Eye (tissue), 1 donor: ENCODE measurements at regions not wholly inside any gene's neighbourhood (a gene's known extent, or its start where the extent isn't known, plus 50 kb on each side); places are given as distances from the start of the nearest gene placed in this dataset.

Experiments
- DNase-seq: peaks from one replicate; pipeline ENCODE4 v3.0.0-alpha.2; 2015

DNA sequence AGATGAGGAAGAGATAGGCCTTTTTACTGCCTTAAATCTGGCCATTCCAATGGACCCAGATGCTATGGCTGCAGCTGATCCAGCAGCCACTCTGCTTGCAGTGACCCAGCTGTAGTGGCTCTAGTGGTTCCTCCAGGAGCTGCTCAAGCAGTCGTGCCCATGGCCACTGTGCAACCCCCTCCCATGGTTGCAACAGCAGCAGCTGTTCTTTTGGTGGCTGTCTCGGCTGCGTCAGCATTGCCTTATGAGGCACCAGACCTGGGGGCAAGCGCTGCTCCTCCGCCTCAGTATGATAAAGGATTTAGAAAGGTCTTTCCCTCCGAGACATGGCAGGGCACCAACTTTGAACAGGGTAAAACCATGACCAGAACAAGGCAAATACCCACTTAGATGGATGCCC lies 384.9 kb upstream of the DCC start:
- DNase-seq = no peak

DNA sequence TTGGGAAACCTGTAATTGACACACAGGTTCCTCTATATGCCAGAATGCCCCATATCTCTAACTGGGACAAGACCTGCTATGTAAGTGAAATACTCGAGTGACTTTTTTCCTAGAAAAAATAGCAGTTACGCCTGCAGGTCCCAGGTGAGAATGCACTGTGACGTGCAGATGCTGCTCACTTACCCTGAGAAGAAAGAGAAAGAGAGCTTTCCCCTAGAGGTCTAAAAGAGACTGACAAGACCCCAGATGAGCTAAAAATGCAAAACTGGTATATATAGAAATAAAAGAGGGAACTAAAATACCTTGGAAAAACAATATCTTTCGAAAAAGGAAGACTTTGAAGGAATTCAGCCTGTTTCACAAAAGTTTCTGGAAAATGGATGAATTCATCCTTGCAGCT lies 383.0 kb upstream of the DCC start:
- no peak for DNase-seq

DNA sequence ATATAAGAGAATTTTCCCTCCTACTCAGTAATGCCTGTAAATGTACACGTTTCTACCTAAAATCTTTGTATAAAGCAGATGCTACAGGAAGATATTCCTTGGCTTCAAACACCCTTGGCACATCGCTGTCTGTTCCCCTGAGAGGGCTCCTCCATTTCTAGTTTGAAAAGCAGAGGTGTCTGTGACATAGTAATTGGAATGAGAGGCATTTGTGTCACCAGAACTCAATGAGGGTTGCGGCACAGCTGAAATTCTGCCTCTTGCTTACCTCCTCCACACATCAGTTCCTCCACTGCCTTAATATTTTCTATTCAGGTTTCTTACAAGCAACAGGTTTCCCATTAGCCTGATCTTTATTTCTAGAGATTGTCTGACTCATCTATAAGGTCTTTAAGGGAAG lies 359.9 kb upstream of the DCC start:
- DNase-seq = no peak

DNA sequence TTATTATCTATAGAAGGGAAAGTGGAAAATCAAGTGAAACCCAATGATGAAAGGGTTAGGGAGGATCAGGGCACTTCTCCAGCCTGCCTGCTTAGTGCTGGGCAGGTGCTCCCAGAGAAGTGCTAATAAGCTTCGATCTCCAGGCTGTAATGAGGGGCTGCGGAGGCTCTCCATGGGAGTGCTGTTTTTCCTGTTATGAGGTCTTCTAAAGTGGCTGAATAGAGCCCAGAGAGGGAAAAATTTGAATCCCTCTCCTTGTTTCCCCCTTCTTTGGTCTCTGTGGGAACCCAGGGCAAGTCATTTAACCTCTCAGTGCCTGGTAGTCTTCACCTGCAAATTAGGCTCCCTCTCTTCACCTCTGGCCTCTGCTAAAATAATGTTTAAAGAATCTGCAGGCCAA lies 351.7 kb upstream of the DCC start:
- DNase-seq = no peak

DNA sequence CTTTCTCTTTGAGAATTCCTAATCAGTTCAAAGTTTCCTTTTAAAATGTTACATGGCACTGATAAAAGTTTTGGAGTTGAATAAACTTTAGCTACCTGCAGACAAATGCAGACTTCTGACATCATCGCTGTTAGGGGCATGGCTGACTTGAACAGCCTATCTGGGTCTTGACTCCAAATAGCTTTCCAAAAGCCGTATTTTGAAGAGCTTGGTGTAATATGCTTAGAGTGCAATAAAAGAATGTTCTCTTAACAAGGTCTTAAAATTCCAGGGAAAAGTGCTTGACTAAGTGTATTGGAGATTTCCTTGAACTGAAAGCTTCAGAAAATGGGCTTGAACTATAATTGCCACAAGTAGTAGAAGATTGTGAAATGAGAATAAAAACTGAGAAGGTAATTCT lies 342.9 kb upstream of the DCC start:
- DNase-seq = no peak

DNA sequence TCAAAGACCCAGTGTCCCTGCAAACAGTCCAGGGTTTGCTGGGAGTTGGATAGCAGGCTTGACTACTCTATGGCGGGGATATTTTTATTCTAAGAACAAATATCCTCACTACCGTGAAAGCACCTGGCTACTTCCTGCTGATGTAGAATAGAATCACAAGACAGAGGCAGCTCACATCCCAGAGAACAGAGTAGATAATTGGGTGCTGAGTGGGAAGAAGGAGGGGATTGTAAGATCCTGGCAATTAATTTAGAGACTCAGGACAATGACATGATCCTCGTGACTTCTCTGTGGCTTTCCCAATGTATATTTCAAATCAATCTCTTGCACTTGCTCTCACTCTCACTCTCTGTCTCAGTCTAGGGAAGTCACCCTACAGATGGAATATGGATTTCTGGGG lies 341.9 kb upstream of the DCC start:
- DNase-seq = no peak

DNA sequence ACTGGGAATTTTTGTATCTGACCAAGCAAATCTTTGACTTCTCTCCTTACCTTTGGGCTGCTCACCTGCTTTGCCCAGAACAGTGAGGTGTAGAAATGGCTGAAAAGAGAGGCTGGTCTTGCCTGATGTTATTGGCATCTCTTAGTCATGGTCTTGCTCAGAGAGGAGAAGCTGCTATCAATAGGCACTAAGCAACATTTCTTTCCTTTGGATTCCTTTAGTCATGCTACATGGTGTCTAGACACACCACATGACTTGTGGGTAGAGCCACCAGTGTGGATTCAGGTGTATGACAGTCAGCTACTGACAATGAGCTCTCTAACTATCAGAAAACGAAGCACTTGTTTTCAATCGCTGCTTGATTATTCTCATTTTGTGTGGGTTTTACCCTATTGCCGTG lies 341.3 kb upstream of the DCC start:
- DNase-seq = no peak

DNA sequence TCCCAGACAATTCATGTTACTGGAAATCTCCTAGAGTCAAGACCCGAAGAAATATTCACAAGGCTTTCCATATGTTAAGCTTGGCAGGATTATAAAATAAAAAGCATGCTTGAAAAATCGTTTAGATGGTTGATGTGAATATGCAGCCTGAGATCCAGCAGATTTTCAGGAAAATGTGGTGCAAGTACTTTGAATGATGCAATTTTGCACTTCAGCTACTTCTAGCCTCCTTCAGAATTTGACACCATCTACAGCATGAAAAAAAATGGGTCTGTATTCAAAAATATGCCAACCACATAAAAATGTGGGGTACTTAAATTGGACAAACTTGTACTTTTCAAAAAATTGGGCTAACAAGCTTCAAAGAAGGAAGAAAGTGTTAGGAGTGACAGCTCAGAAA lies 340.6 kb upstream of the DCC start:
- DNase-seq = no peak

DNA sequence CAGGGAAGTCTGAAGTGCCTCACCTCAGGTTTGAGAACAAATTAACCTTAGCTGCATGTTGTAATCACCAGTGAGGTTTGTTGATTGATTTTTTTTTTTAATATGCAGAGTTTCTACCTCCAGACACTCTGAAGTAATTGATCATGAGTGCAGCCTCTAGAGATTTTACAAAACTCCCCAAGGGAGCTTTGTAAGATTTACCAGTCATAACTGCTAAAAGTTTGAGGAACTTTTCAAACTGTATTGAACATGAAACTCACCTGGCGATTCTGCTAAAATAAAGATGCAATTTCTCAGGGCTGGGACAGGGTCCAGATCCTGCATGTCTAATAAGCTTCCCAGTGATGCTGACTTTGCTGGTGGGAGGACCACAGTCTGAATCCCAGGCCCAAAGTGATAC lies 339.6 kb upstream of the DCC start:
- no peak for DNase-seq

DNA sequence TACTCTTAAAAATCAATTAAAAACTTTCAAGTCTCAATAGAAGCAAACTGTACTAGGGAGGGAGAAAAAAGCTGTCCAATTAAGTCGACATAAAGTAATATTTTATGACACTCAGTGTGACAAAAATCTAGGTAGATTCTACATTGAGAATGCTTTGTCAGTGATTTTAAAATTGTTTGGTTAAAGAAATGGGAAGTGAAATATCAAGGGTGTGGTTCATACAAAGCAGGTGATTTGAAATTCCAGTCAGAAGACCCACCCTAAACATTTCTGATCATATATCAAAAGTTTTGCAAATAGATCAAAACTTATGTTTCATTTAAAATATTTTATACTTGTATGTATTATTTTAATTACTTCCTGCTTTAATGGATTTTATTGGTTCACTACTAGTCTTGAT lies 338.9 kb upstream of the DCC start:
- DNase-seq = no peak

DNA sequence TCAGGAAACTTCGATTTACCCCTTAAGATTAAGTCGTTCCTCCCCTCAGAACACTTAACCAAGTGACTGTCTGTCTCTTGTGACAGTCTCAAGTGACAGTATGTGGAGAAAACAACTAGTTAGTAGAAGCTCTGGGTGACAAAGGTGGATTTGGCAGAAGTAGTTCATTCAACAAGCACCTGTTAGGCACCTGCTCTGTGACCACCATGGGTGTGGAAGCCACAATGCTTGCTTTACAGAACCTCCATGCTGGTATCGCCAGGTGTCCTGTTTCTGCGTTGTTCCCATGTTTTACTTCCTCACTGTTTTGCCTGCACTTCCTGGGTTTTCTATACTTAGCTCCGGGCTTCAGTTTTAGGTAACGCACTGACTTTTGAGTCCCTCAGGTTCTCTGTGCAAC lies 337.4 kb upstream of the DCC start:
- DNase-seq = no peak

DNA sequence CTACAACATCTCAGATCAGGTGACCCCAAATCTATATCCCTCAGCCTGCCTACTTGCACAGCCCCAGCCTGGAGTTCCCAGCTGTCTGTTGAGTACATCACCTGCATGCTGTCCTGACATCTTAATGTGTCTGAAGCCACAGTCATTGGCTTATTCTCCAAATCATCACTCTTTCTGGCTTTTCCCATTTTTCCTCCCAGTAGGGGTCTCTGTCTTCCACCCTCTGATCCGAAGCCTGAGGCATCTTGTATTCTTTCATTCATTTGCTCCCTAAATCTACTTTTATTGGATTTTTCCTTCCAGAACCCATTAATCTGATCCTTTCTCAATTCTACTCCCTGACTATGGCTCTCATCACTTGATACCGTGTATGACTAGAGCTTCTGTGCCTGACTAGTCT lies 332.9 kb upstream of the DCC start:
- no peak for DNase-seq

DNA sequence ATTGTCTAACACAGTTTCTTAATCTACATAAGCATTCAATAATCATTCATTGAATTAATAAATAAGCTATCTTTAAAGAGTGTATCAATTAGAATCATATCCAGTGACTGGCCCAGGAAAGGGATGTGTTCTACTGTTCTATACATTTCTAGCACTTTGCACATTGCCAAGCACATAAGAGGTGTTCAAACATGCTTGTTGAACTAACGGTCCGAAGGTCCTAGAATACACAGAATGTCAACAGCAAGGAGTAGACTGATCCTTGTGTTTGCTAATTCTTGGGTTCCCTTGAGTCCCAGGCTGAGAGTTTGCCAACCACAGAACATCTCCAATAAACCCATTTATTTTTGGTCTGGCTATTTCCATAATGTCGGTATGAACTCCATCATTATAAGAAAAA lies 331.7 kb upstream of the DCC start:
- peak; percentile 4 for DNase-seq

DNA sequence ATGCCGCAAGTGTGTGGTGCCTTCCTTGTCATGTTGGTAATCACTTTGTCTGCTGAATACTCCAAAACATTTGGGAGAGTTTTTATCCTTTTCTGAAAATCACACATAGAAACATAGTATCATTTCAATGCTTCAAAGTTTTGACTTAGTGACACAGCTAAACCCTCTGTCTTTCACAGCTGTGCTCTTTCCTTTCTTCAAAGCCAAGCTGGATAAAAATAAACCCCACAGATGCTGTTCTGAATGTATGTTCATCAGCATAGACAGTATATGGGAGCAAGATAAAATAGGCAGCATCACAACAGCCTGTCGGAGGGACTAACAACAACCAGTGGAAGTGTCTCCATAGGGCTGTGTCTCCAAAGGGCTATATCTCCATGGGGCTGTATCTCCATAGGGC lies 331.3 kb upstream of the DCC start:
- no peak for DNase-seq

DNA sequence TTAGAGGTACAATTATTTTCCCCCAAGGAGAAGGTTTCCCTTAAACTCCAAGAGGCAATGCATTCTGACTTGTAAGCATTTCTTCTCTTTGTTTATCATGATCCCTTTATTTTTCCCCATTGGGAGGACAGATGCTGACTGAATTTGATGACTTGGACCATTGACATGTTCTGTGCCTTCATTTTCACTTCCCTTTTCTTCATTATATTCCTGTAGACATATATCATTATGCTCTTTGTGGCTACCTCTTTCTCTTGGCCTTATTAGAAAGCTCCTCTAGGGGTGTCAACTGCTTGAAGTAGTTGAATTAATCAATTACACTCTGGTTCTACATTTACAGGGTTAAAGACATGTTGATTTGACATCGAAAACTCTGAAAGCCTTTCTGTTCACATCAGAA lies 330.0 kb upstream of the DCC start:
- no peak for DNase-seq

DNA sequence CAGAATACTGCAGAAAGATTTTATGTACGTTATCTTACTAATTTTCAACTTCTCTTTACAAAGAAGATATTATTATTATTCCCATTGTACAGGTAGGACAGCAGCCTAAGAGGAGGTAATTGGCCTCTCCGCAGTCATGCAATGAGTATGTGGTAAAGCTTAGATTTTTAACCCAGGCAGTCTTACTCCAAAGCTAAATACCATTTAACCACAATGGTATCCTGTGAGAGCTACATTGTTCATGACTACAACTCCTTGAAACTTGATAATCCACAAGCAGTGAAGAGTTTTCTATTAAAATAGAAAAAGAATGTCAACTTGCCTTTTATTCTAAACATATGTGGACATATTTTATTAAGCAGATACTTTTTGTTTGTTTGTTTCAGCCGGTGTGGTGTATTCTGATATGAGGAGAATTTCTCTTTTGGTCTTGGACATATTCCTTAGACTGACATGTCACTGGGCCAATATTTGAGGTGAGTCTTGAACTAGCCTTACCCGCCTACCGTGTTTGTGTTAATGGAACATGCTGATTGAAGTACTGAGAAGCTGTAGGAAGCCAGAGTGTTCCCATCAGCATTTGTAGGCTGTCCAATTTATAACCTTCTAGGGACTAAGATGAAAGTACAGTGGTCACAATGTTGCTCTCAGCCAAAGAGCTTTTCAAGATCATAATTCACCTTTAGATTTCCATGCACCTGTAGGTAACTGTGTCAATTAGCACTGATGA lies 293.9 kb upstream of the DCC start:
- no peak for DNase-seq

DNA sequence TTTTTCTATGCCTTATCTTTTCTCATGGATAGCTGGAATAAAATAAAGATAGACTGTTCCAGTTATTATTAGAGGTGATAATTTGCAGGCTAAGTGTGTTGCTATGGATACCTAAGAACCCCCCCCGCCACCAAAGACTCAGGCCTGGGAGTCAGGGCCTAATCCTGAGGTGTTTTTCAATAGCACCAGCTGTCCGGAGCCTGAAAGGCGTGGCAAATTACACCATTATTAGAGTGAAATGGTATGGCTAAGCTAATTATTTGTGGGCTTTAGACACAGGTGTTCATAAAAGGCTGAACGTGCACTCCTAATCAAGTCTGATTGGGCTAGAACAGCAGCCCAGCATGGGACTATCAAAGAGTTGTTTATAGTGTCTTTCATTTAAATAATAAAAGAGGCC lies 293.2 kb upstream of the DCC start:
- peak; percentile 14 for DNase-seq

DNA sequence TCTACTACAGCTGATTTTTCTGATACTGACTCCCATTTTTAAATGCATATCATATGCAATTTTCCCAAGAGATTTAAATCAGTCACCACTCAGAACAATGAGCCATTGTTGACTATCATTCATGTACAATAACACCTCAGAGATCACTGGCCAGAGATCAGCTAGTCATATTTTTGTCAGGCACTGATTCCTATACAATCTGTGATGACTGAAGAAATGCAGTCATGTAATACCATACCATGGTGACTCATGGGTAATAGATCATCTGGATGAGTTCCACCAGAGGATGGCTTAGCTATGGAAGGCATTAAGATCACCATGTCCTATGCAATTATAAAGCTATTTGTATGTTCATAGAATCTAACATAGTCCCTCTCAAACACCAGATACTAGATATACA lies 285.7 kb upstream of the DCC start:
- no peak for DNase-seq

DNA sequence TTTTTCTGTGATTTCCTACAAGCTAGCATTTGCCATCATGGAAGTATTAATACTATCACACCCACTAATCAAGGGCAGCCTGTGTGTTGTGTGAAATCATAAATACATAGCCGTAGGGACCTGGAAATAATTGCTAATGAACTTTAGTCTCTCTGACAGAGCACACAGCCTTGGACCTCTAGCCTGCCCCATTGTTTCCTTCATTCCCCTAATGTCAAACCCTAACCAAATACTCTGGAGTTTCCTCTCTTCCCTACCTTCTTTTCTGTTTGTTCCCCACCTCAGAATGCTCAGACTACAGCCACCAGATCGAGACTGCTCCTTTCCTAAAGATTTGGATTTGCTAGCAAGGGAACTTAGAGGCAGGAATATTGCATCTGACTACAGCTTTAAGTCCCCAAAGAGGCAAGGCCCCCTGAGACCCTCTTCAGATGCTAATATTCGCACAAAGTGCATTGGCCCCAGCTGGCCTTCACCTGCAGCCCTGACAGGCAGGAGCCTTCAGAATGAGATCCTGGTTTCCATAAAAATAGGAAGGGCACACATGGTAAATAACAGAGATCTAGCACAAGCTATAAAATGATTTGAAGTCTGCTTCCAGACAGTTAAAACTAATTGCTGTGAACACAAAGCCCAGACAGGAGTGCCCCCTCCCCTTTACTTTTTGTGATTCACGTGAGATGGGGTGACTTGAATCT lies 279.2 kb upstream of the DCC start:
- DNase-seq = peak; percentile 72

DNA sequence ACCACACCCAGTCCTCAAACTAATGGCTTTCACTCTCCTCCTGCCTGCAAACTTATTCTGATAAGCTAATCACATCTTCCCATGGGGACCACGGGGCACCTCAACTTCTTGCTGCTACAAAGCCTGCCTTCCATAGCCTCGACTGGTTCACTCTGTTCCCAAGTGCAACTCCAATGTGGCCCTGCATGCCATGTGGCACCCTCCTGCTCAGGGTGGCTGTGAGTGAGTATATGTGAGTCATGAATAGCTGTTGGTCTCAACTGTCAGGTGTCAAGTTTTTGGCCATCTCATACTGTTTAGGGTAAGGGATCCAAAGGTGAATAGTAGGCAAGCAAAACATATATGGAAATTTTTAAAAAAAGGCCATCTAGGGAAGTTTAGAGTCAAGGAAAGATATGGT lies 276.1 kb upstream of the DCC start:
- DNase-seq = no peak

DNA sequence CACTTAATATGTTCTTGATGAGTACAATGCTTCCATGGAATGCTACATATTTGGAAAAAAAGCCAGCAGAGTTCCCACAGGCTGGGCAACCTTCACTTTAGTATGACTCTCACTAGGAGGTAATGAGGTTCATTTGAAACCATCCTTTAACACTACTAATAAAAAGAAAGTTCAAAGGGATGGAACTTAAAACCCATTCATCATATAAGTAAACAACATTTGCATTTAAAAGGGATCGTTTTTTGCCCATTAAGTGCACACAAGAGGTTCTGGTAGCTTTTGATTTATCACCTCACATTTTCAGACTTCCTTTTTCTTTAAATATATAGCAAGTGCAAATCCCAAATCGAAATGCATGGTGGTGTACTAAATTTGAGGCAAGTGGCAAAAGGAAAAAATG lies 270.8 kb upstream of the DCC start:
- DNase-seq = no peak

DNA sequence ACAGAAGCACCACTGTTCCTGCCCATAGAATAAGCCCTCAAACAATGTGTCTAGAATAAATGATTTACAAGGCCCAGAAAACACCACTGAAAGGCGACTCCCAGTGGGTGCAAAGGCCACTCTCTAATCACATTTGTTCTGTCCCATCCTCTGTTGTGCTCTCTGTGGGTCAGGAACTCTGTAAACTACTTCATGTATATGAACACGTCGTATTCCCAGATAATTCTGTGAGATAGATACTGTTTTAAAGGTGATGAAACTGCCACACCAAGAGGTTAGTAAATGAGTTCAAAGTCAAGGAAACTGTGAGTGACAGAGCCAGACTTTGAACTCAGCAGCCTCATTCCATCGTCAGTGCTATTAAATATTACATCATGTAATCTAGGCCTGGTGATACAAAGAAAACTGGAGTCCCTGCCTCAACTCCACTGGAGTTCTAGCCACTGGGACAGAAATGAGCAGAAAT lies 269.7 kb upstream of the DCC start:
- DNase-seq = no peak

DNA sequence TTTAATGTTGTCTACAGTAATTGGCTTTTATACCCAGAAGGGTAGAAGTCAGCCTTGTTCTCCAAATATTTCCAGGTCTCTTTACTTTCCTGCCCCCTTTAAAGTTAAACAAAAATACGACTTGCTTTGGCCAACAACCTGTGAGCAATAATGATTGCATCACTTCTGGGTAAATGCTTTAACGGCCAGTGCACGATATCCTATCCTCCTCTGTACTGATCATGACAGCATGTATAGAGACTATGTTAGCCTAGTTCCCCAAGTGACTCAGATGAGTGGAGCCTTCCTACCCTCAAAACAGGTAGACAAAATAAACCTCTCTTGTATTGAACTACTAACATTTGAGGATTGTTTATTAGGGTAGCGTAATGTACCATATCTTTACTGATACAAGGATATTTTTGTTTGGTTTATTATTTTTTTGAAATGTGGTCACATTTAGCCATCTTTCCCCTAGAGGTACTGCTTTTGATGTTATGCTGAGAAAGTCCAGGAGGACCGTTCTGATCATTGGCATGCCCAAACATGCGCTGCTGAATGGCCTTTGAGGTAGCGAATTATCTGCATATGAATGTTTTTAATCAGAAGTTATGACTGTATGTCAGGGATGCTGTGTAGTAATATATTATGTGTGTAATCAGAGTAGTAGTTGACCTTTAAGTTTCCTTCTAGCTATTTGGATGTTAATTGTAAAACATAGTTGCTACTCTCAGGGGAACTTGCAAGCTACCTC lies 262.6 kb upstream of the DCC start:
- DNase-seq = no peak

DNA sequence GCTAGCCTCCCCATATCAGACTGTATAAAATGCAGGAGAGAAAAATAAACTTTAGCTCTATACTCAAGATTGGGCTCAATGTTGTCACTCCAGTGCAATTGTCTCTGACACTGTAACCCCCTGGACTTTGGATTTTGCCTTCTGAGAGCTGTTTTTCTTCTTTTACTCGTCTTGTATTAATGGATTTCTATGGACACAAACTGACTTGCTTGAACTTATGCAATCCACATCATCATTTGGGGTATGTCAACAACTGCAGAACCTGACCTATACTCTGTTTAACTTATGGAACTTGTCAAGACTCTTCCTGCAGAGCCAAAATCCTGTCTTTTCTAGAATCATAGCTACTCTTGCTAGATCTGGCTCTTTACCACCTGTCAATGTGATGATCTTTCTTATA lies 257.8 kb upstream of the DCC start:
- no peak for DNase-seq
